CD8-positive, alpha-beta memory T cell (primary cell): ENCODE measurements at regions not wholly inside any gene's neighbourhood (a gene's known extent, or its start where the extent isn't known, plus 50 kb on each side); places are given as distances from the start of the nearest gene placed in this dataset.
A peak's percentile ranks its signal among the peaks of the same experiment; 100 is the strongest.

ENCODE experiments used
- CTCF ChIA-PET: fragments of 350-600 bp; sonication (Branson Sonifier 250); formaldehyde crosslinking; loops from one replicate; lab custom pipeline; 2021; ENCODE audit warnings: antibody characterized with exemption; lab: Charles Lee
- POLR2A ChIA-PET: fragments of 350-600 bp; sonication (Branson Sonifier 250); formaldehyde crosslinking; loops from one replicate; lab custom pipeline; 2021; ENCODE audit warnings: antibody characterized with exemption; lab: Charles Lee
- DNase-seq, 5 donors: peaks; one replicate each; pipeline versions ENCODE4 v3.0.0 to v3.0.0-alpha.2; 2020 to 2022; ENCODE audit warnings: mixed read lengths in 1 of 5
- H3K27ac ChIP-seq: one replicate; pipeline ENCODE4 v1.7.0; 2013; ENCODE audit warnings: low read depth, mild to moderate bottlenecking, low read length, moderate library complexity
- H3K27me3 ChIP-seq: 2 replicates; pipeline ENCODE4 v1.7.0; 2013; ENCODE audit warnings: low read length, mild to moderate bottlenecking; ENCODE audit not compliant: insufficient read depth, poor library complexity, severe bottlenecking
- H3K36me3 ChIP-seq: 2 replicates; pipeline ENCODE4 v1.7.0; 2013; ENCODE audit warnings: mild to moderate bottlenecking, low read length, moderate library complexity; ENCODE audit not compliant: insufficient read depth
- H3K4me1 ChIP-seq: 2 replicates; pipeline ENCODE4 v1.7.0; 2013; ENCODE audit warnings: mild to moderate bottlenecking, low read length, moderate library complexity; ENCODE audit not compliant: insufficient read depth
- H3K4me3 ChIP-seq: 2 replicates; pipeline ENCODE4 v1.7.0; 2013; ENCODE audit warnings: mild to moderate bottlenecking, low read length
- H3K9me3 ChIP-seq: 2 replicates; pipeline ENCODE4 v1.7.0; 2013; ENCODE audit warnings: mild to moderate bottlenecking, low read length
- H3K27ac Mint-ChIP-seq, 8 donors: one replicate each; pipeline ENCODE4 v1.8.0; 2020 to 2021; ENCODE audit warnings: mixed read lengths in 8 of 8, mild to moderate bottlenecking in 6 of 8, inconsistent platforms in 3 of 8, moderate library complexity in 3 of 8
- H3K27me3 Mint-ChIP-seq, 2 donors: one replicate each; pipeline ENCODE4 v1.8.0; 2020 to 2021; ENCODE audit warnings: mixed read lengths in 2 of 2, mild to moderate bottlenecking in 1 of 2, moderate library complexity in 1 of 2
- H3K36me3 Mint-ChIP-seq, 3 donors: one replicate each; pipeline ENCODE4 v1.8.0; 2020 to 2021; ENCODE audit warnings: mixed read lengths in 3 of 3, inconsistent platforms in 1 of 3, mild to moderate bottlenecking in 1 of 3
- H3K4me1 Mint-ChIP-seq, 3 donors: one replicate each; pipeline ENCODE4 v1.8.0; 2020 to 2021; ENCODE audit warnings: mixed read lengths in 3 of 3, inconsistent platforms in 1 of 3, mild to moderate bottlenecking in 1 of 3
- H3K4me3 Mint-ChIP-seq, 7 donors: one replicate each; pipeline ENCODE4 v1.8.0; 2020 to 2021; ENCODE audit warnings: mixed read lengths in 7 of 7, mild to moderate bottlenecking in 6 of 7, moderate library complexity in 4 of 7, inconsistent platforms in 2 of 7
- H3K9me3 Mint-ChIP-seq, 5 donors: one replicate each; pipeline ENCODE4 v1.8.0; 2020 to 2022; ENCODE audit warnings: mixed read lengths in 5 of 5, mild to moderate bottlenecking in 3 of 5, moderate library complexity in 2 of 5, inconsistent platforms in 1 of 5

GRCh38 chr9:86735772-86736458, 211.4 kb downstream of the GAS1 start:
- ChIA-PET POLR2A (no interaction called here), CTCF (no interaction called here)
- Histone ChIP-seq H3K9me3 (no peaks in the 10 kb centered on the region), H3K4me3 (no peak overlapping the region), H3K27ac (no peak overlapping the region), H3K27me3 (peaks cover 3% of the 10 kb centered on the region), H3K36me3 (no peaks in the 10 kb centered on the region), H3K4me1 (no peaks in the 10 kb centered on the region)
- H3K4me3 Mint-ChIP-seq = no peak overlapping the region
- DNase-seq = no peak
- no peaks in the 10 kb centered on the region for H3K4me1 Mint-ChIP-seq
- no peaks in the 10 kb centered on the region for H3K36me3 Mint-ChIP-seq
- H3K27ac Mint-ChIP-seq = peak overlapping the region in 1 of 8 donors; percentile 3
- H3K9me3 Mint-ChIP-seq = no peaks in the 10 kb centered on the region
- H3K27me3 Mint-ChIP-seq = peaks cover 4 to 5% of the 10 kb centered on the region in 2 donors

GRCh38 chr9:86734771-86735170, 212.5 kb downstream of the GAS1 start:
- no peak overlapping the region for H3K27ac Mint-ChIP-seq
- no peak for DNase-seq
- Histone ChIP-seq H3K27me3 (peaks cover 3% of the 10 kb centered on the region), H3K36me3 (no peaks in the 10 kb centered on the region), H3K27ac (no peak overlapping the region), H3K9me3 (no peaks in the 10 kb centered on the region), H3K4me3 (no peak overlapping the region), H3K4me1 (no peaks in the 10 kb centered on the region)
- no peaks in the 10 kb centered on the region for H3K4me1 Mint-ChIP-seq
- CTCF ChIA-PET = no interaction called here
- no peaks in the 10 kb centered on the region for H3K9me3 Mint-ChIP-seq
- POLR2A ChIA-PET = no interaction called here
- peaks cover under 1 to 4% of the 10 kb centered on the region in 2 donors for H3K27me3 Mint-ChIP-seq
- H3K4me3 Mint-ChIP-seq = peak overlapping the region in 1 of 7 donors; percentile 33
- H3K36me3 Mint-ChIP-seq = no peaks in the 10 kb centered on the region

DNA sequence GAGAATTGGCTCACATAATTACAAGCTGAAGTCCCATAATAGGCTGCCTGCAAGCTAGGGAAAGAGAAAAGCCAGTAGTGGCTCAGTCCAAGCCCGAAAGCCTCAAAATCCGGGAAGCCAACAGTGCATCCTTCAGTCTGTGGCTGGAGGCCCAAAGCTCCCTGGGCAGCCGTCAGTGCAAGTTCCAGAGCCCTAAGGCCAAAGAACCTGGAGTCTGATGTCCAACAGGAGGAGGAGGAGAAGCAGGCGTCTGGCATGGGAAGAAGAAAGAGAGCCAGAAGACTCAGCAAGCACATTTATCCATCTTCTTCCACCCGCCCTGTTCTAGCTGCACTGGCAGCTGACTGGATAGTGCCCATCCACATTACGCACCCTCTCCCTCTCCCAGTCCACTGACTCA, 213.4 kb downstream of the GAS1 start:
- peaks cover 0 to 4% of the 10 kb centered on the region in 2 donors for H3K27me3 Mint-ChIP-seq
- DNase-seq = no peak
- no peak overlapping the region for H3K27ac Mint-ChIP-seq
- Histone ChIP-seq H3K27me3 (peaks cover 3% of the 10 kb centered on the region), H3K4me1 (no peaks in the 10 kb centered on the region), H3K36me3 (no peaks in the 10 kb centered on the region), H3K9me3 (no peaks in the 10 kb centered on the region), H3K27ac (no peak overlapping the region), H3K4me3 (no peak overlapping the region)
- no peaks in the 10 kb centered on the region for H3K4me1 Mint-ChIP-seq
- POLR2A ChIA-PET = no interaction called here
- no peak overlapping the region for H3K4me3 Mint-ChIP-seq
- no peaks in the 10 kb centered on the region for H3K36me3 Mint-ChIP-seq
- no peaks in the 10 kb centered on the region for H3K9me3 Mint-ChIP-seq
- CTCF ChIA-PET = interaction anchor here (1.3 kb wide), 1 partner anchor 21 kb away, joined by 3 read pairs; no protein-coding TSS in a partner anchor

- Histone ChIP-seq H3K4me3 (no peak overlapping the region), H3K27ac (no peak overlapping the region), H3K36me3 (no peaks in the 10 kb centered on the region), H3K4me1 (no peaks in the 10 kb centered on the region), H3K27me3 (no peaks in the 10 kb centered on the region), H3K9me3 (no peaks in the 10 kb centered on the region)
- peaks cover 4% of the 10 kb centered on the region in 2 donors for H3K27me3 Mint-ChIP-seq
- ChIA-PET CTCF (no interaction called here), POLR2A (no interaction called here)
- H3K4me3 Mint-ChIP-seq = no peak overlapping the region
- no peaks in the 10 kb centered on the region for H3K9me3 Mint-ChIP-seq
- no peaks in the 10 kb centered on the region for H3K4me1 Mint-ChIP-seq
- no peaks in the 10 kb centered on the region for H3K36me3 Mint-ChIP-seq
- no peak overlapping the region for H3K27ac Mint-ChIP-seq
- no peak for DNase-seq
These were observed 214.7 kb downstream of the GAS1 start for GRCh38 chr9:86732514-86733171.

DNA sequence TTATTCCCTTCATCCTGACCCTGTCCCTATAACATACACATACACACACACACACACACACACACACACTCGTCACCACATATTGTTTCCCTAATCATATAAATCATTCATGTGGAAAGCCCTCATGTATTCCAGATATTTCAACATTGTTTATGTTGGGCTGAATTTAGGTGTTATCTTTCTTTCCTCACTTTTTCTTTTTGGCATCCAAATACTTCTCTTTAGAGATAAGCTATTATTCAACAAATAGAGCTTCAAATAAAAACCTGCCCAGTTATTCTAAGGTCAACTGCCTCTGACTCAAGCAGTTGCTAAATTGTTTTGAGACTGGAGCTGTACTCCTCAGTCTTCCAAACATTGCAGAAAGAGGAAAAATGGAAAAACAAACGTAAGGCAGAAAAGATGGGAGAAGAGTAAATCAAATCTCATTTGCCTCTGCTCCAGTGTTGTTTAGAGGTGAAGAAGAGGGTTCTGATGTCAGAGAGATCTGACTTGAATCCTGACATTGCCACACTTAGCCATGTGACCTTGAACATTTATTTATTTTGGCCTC, 215.7 kb downstream of the GAS1 start:
- ChIA-PET POLR2A (no interaction called here), CTCF (no interaction called here)
- Histone ChIP-seq H3K27ac (no peak overlapping the region), H3K4me1 (no peaks in the 10 kb centered on the region), H3K9me3 (no peaks in the 10 kb centered on the region), H3K4me3 (no peak overlapping the region), H3K27me3 (no peaks in the 10 kb centered on the region), H3K36me3 (no peaks in the 10 kb centered on the region)
- H3K4me3 Mint-ChIP-seq = no peak overlapping the region
- peaks cover 4% of the 10 kb centered on the region in 2 donors for H3K27me3 Mint-ChIP-seq
- no peaks in the 10 kb centered on the region for H3K36me3 Mint-ChIP-seq
- no peak for DNase-seq
- no peaks in the 10 kb centered on the region for H3K4me1 Mint-ChIP-seq
- H3K9me3 Mint-ChIP-seq = no peaks in the 10 kb centered on the region
- H3K27ac Mint-ChIP-seq = no peak overlapping the region

DNA sequence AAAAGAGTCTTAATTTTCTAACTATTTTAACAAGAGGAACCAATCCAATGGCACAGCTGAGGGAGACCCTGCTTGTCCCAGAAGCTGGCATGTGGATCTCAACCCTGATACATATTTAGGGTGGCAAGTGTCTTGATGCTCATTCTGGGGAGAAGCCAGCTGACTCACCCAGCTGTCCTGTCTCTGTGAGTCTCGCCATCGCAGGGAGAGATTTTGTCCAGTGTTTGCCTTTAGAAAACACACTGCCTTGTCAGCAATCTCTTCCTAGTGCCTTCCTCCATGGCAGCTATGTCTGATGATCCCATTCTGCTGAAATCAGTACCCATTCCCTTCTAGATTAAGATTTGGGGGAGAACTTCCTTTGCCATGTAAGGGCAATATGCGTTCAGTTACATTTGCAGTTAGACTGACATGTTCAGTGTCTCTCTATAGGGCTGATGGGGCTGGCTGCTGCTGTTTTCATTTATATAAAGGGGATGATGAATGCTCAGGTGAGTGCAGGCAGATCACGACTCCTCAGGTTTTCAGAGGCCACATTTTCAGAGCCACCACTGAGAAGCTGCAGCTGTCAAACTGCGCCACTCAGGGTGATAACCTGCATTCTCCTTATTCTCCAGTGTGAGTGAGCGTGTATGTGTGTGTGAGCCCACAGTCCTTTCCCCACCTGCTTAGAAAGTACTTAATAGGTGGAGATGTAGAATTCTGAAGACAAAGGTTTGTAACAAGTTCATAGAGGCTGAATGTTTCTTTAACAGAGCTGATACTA, 217.0 kb downstream of the GAS1 start:
- Mint-ChIP-seq H3K27ac (no peak overlapping the region), H3K36me3 (no peaks in the 10 kb centered on the region), H3K4me3 (no peak overlapping the region), H3K9me3 (no peaks in the 10 kb centered on the region), H3K27me3 (peaks cover 3 to 4% of the 10 kb centered on the region in 2 donors), H3K4me1 (no peaks in the 10 kb centered on the region)
- H3K4me3 ChIP-seq = no peak overlapping the region
- no peak for DNase-seq
- H3K27me3 ChIP-seq = no peaks in the 10 kb centered on the region
- no peaks in the 10 kb centered on the region for H3K36me3 ChIP-seq
- H3K9me3 ChIP-seq = no peaks in the 10 kb centered on the region
- CTCF ChIA-PET = no interaction called here
- H3K27ac ChIP-seq = no peak overlapping the region
- H3K4me1 ChIP-seq = no peaks in the 10 kb centered on the region
- POLR2A ChIA-PET = no interaction called here

DNA sequence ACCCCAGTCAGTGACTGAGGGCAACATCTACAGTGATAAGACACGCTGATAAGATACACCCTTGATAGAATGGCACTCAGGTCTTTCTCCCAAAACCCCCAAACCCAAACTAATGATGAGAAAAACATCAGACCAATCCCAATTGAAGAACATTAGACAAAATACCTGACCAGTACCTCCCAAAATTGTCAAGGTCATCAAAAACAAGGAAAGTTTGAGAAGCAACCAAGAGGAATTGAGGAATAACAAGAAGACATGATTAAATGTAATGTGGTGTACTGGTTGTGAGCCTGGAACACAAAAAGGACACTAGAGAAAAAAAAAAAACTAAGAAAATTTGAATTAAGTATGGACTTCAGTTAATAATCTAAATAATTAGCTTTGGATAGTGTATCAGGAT, 222.8 kb downstream of the GAS1 start:
- POLR2A ChIA-PET = no interaction called here
- no peak overlapping the region for H3K4me3 ChIP-seq
- no peaks in the 10 kb centered on the region for H3K36me3 ChIP-seq
- H3K9me3 Mint-ChIP-seq = no peaks in the 10 kb centered on the region
- no peaks in the 10 kb centered on the region for H3K27me3 ChIP-seq
- no peaks in the 10 kb centered on the region for H3K9me3 ChIP-seq
- H3K4me1 ChIP-seq = no peaks in the 10 kb centered on the region
- no peaks in the 10 kb centered on the region for H3K4me1 Mint-ChIP-seq
- no peak for DNase-seq
- H3K36me3 Mint-ChIP-seq = no peaks in the 10 kb centered on the region
- CTCF ChIA-PET = no interaction called here
- no peak overlapping the region for H3K27ac ChIP-seq
- no peak overlapping the region for H3K4me3 Mint-ChIP-seq
- H3K27me3 Mint-ChIP-seq = peaks cover 2 to 4% of the 10 kb centered on the region in 2 donors
- no peak overlapping the region for H3K27ac Mint-ChIP-seq

DNA sequence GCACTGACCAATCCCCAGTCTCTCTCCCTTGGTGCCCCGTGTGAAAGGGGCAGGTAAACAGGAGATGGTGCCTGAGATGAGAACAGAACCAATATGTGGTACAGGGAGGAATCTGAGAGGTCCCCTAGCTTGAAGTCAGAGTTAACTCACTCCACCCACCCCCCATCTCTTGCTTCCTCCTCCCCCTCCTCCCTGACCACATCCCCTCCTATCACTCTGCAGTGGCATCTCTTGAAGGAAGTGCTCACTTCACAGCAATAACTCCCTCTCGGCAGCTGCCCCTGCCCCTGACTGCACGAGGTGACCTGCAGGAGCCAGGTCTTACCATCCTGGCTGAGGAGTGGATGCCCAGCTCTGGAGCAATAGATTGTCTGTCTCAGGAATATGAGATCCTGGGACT, 224.0 kb downstream of the GAS1 start:
- H3K27ac ChIP-seq = no peak overlapping the region
- H3K9me3 ChIP-seq = no peaks in the 10 kb centered on the region
- H3K4me3 Mint-ChIP-seq = no peak overlapping the region
- no peaks in the 10 kb centered on the region for H3K4me1 Mint-ChIP-seq
- POLR2A ChIA-PET = no interaction called here
- peak in 1 of 5 donors; percentile 2 for DNase-seq
- H3K36me3 ChIP-seq = no peaks in the 10 kb centered on the region
- no peak overlapping the region for H3K27ac Mint-ChIP-seq
- CTCF ChIA-PET = no interaction called here
- no peaks in the 10 kb centered on the region for H3K9me3 Mint-ChIP-seq
- no peaks in the 10 kb centered on the region for H3K27me3 ChIP-seq
- peaks cover under 1 to 2% of the 10 kb centered on the region in 2 donors for H3K27me3 Mint-ChIP-seq
- H3K4me1 ChIP-seq = no peaks in the 10 kb centered on the region
- no peaks in the 10 kb centered on the region for H3K36me3 Mint-ChIP-seq
- no peak overlapping the region for H3K4me3 ChIP-seq
